HG02763 (cell line): ENCODE measurements at regions not wholly inside any gene's neighbourhood (a gene's known extent, or its start where the extent isn't known, plus 50 kb on each side); places are given as distances from the start of the nearest gene placed in this dataset.
"Not testable (repeated sequence)": the region's sequence is repeated elsewhere in the genome, so short reads cannot be mapped to it uniquely, and the experiment has no call there.

Experiments used
- ATAC-seq: cut with Tn5 transposase; IDR thresholded peaks from one replicate; pipeline ENCODE4 v1.9.1; 2021; ENCODE audit warnings: mild to moderate bottlenecking, moderate library complexity; ENCODE audit not compliant: unreplicated experiment

DNA sequence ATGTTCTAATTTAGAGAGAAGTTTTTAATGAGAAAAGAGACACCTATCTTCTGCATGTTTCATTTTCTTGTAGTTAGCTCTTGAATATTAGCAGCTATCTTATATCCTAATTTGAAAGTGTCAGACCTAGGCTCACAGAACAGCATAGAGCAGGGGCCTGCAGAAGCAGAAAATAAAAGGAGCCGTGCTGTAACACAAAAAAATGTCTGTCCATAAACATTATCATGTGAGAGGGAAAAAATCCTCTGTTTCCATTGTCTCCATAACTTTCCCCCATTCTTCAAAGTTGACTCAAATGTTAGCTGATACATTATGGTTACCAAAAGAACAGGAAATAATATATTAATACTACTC, 329.2 kb upstream of the EPHA5 start:
- ATAC-seq = no peak

GRCh38 chr4:65998807-65999517, 328.7 kb upstream of the EPHA5 start:
- ATAC-seq = not testable (repeated sequence)

DNA sequence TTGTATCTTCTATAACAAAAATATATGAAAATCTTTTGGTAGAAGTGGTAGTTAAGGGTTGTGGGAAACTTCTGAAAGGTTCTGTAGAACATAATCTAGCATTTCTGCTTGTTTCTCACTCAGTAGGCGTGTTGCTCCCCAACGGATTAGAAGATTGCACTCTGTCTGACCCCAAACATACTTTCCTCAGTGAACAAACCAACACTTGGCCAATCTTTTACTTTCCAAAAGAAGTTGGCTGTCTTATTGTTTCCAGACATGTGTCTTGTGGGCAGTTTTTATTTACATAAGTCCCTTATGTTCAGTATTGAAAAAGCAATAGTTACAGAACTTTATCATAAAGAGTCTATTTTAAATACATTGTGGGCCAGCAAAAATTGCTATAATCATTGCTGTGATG, 312.8 kb upstream of the EPHA5 start:
- no peak for ATAC-seq

DNA sequence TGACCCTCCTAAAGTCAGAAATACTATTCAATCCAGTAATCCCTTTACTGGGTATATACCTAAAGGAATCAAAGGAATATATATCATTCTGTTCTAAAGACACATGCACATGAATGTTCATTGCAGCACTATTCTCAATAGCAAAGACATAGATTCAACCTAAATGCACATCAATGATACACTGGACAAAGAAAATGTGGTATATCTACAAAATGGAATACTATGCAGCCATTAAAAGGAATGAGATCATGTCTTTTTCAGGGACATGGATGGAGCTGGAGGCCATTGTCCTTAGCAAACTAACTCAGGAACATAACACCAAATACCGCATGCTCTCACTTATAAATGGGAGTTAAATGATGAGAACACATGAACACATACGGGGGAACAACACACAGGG, 306.0 kb upstream of the EPHA5 start:
- ATAC-seq = no peak

- no peak for ATAC-seq
These were observed 302.9 kb upstream of the EPHA5 start for GRCh38 chr4:65973186-65973585.

- ATAC-seq = no peak
These were observed 301.4 kb upstream of the EPHA5 start for GRCh38 chr4:65971686-65972085.

DNA sequence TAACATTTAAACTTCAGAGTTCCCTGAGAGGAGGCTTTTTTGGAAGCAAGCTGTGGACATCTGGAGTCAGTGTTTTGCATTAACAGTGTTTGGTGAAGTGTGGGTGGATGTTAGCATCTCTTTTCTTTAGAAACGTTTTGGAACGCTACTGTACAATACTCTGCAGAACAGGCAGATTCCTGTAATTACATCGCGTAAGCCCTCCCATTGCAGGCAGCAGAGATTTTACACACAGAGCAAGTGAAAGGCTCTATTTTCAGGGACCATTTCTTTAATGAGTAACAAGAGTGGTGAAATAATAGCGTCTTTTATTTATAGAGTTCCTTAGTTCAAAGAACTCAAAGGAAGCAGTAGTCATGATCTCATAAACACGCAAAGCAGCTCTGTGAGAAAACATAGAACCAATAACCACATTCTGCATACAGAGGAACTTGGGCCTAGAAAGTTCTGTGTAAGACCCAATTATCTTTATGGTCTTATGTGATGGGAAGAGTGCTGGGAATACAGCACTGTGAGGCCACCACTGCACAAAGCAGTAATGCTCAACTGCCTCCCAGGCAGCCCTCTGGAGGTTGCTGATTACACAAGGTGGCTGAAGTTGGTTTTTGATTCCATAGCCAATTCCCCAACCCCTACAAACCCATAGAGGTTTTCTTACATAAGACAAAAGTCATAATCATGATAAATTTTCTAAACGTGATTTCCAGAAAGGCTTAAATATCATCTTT, 298.7 kb upstream of the EPHA5 start:
- no peak for ATAC-seq

DNA sequence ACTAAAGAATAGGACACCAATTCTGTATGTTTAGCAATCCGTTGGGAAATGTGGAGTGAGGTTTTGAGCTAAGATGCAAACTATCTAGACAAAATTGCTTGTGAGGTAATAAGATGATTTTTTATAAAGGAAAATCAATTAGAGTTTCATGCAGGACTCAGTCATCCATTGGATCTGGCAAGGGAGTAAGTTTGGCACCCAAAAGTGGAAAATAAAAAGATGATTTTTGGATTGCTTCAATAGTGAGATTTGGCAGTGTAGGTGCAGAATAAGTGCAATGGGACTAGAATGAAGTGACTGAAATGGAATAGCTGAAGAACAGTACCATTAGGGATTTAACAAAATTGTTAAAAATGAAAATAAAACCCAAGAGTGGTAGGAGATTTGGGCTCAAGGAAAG, 290.5 kb upstream of the EPHA5 start:
- no peak for ATAC-seq

DNA sequence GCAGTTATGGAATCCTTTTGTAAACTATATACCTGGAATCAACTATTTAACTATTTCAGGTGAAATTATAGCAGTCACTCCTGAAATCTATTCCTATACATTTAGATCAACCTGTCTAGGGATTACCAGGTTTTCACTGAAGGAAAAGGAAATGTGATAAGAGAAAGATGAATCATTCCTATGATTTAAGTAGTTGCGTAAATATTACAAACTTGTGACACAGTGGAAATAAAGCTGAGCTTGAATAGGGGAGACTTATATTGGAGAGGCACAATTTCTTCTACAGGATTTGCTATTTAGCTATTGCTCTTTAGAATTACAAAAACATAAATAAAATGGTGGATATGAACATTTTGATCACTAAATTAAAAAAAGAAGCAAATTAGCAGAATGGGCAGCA, 284.1 kb upstream of the EPHA5 start:
- no peak for ATAC-seq

DNA sequence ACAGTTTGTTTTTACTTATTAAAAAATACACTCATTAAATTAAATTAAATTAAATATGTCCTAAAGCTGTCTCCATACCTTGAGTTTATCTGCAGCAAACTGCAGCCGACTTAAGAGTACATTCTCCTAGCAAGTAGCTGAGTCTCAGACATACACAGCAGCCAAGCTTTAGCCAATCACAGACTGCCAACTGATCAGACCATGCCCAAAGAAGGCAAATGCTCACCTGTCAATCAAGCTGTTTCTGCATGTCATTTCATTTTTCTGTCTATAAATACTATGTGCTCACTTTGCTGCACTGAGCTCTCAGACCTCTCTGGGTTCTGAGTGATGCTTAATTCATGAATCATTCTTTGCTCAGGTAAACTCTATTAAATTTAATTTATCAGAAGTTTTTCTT, 280.9 kb upstream of the EPHA5 start:
- no peak for ATAC-seq

GRCh38 chr4:65943076-65943475, 272.8 kb upstream of the EPHA5 start:
- ATAC-seq = no peak

DNA sequence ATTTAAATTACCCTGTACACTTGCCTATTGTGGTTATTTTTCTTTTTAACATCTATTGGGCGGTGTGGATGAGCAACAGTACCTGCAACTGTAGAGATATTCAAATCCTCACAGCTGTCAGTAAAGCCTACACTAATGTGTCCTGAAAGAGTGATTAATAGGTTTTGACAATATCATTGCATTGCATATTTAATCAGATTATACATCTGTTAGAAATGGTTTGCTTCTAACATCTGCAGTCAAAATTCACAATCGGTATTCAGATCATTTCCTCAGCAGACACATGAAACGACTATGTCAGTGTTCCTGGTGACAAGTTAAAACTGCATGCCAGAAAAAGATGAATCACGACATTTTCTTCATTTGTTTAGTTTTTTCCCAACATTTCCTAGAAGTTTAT, 254.6 kb upstream of the EPHA5 start:
- no peak for ATAC-seq

DNA sequence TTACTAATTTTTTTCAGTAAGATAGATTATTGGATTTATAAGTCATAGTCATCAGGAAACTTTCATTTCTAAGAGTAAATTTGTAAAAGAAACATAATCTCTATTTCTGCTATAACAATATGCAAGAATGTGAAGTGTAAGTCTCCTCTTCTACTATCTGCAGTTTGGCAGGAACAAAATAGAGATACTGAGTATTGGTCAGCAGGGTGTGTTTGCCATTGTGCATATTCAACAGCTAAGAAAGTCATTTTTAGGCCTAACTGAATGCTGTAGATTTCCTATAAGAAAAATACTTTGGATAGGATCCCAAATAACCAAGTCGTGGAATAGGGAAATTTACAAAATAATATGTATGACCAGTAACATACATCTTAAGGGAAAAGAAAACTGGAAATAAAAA, 253.3 kb upstream of the EPHA5 start:
- no peak for ATAC-seq

DNA sequence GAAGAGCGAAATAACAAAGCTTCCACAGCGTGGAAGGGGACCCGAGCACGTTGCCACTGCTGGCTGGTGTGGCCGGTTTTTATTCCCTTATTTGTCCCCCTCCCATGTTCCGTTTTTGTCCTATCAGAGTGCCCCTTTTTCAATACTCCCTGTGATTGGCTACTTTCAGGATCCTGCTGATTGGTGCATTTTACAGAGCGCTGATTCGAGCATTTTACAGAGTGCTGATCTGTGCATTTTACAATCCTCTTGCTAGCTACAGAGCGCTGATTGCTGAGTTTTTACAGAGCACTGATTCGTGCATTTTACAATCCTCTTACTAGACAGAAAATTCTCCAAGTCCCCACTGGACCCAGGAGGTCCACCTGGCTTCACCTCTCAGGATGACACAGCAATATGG, 250.9 kb upstream of the EPHA5 start:
- no peak for ATAC-seq

DNA sequence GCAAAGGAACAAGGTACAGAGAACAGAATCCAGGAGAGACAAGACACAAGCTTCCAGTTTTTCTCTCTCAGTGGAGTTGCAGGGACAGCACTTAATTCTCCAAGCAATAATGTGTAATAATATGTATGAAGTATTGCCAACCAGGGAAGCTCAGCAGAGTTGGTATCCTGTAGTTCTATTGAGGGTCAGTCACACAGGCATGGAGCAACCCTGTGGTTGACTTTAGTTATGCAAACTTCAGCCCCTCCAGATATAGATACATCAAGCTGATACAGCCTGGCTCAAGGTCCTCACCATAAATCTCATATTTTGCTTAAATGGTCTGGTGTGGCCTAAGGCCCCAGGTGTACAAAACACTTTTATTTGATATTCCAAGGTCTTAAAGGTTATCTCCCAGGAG, 248.6 kb upstream of the EPHA5 start:
- no peak for ATAC-seq

GRCh38 chr4:65918212-65918611, 247.9 kb upstream of the EPHA5 start:
- no peak for ATAC-seq

DNA sequence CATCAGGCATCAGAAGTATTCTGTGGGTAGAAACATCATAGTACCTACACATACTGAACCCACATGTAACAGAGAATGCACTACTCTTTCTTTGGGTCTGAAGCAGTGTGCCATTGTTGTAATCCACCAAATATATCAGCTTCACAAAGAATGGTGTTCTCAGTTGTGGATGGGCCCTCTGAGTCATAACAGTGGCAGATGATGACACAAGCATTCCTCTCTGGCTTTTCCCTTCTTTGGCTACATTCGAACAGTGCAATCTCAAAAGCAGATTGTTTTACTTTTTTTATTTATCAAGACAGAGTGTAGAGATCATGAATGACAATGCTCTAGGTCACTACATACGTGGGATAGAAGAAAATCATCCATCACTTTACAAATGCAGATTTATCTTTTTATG, 247.2 kb upstream of the EPHA5 start:
- ATAC-seq = no peak

DNA sequence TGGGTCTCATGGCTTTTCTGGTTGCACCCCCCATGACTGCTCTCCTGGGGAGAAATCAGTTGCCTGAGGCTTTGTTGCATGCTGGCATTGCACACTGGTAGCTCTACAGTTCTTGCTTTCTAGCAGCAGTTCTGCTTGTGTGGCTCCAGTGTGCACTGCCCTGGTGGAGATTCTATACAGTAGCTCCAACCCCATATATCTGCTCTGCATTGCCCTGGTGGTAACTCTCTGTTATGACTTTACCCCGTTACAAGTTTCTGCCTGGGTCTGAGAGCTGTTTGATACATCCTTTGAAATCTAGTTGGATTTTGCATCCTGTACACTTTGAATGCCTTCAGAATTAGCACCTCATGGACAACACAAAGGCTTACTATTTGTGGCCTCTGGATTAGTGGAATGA, 241.4 kb upstream of the EPHA5 start:
- ATAC-seq = no peak

DNA sequence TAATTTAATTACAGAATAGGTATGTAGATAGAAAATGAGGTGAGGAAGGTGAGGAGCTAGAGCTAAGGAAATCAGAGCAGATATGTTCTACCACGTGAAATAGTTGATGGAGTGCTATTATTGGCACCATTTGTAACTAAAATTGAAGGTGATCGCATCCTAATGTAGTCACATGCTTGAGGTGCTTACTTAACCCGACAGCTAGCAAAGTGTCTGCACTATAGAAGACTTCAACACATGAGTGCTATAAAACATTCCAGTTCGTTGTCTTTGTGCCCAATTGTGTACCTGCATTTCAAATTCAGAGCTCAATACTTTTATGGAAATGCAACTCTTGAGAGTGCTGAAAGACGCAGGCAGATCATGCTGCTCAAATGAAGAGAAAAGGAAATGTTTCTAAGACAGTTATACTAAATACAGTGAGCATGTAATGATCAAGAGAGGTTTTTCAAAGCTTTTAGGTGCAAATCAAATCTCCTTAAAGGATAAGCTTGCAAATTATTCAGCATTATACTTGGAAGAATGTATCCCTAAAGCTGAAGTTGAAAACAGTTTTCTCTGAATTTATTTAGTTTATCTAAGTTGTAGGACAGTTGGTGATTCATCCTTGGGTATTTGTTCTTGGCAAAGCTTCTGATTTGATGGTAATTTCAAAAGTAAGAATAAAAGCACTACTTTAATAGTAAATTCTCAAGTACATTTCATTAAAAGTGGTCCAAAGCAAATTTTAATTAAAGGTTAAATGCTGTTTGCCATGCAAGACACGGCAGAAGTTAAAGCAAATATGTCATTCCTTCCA, 223.9 kb upstream of the EPHA5 start:
- ATAC-seq = no peak

DNA sequence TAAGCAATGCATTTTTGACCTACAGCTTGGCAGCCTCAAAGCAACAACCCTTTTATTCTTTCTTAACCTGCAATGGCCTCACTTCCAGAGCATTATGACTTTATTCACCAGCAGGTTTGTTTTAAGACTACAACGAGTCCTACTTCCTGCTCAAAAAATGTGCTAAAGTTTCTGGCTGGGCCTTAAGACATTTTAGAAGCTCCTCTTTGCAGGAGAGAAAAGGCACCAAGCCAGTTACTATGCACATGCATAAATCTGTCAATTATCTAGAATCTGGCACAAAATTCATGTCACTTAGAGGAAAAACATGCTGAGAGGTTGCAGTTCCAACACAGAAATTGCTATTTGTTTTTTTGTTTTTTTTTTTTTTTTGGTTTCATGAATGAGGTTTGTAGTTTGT, 223.0 kb upstream of the EPHA5 start:
- no peak for ATAC-seq

DNA sequence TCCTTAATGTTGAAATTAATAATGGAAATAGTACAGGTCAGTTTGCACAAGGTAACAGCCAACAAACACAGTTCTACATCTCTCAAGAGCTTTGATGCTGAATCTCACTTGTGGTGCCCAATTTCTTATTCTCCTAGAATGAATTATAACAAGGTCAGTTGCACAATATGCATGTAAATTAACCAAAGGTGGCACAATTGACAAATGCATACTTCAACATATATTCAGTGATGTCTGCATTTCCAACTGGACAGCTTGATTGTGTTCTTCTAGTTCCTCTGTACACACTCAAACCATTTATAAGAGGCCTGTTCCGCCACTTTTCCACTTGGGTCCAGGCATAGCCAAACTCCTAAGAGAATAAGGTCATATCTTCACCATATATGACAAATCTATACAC, 210.3 kb upstream of the EPHA5 start:
- no peak for ATAC-seq
